Neural progenitor cell (in vitro differentiated cells): ENCODE measurements at regions not wholly inside any gene's neighbourhood (a gene's known extent, or its start where the extent isn't known, plus 50 kb on each side); places are given as distances from the start of the nearest gene placed in this dataset.

Experiments
- DNase-seq: peaks from one replicate; pipeline ENCODE4 v3.0.0-alpha.2; 2016; ENCODE audit warnings: low spot score
- H2AFZ ChIP-seq: fragments of 200-600 bp; sonication (generic); replicated peaks from 2 replicates; pipeline ENCODE4 v1.6.1; 2016; ENCODE audit warnings: antibody characterized with exemption
- H3F3A ChIP-seq: fragments of 200-600 bp; sonication (generic); 2 replicates; pipeline ENCODE4 v1.6.1; 2016; ENCODE audit warnings: antibody characterized with exemption, low read depth
- H3K27ac ChIP-seq: fragments of 200-600 bp; sonication (generic); 2 replicates; pipeline ENCODE4 v1.5.1; 2016; ENCODE audit warnings: mild to moderate bottlenecking
- H3K27me3 ChIP-seq: fragments of 200-600 bp; sonication (generic); 2 replicates; pipeline ENCODE4 v1.6.1; 2016; ENCODE audit warnings: mild to moderate bottlenecking, moderate library complexity
- H3K36me3 ChIP-seq: fragments of 200-600 bp; sonication (generic); 2 replicates; pipeline ENCODE4 v1.5.1; 2016
- H3K4me1 ChIP-seq: fragments of 200-600 bp; sonication (generic); 2 replicates; pipeline ENCODE4 v1.6.1; 2016; ENCODE audit warnings: mixed run types
- H3K4me2 ChIP-seq: fragments of 200-600 bp; sonication (generic); 2 replicates; pipeline ENCODE4 v1.6.1; 2016
- H3K4me3 ChIP-seq: fragments of 200-600 bp; sonication (generic); 2 replicates; pipeline ENCODE4 v1.5.1; 2016
- H3K79me2 ChIP-seq: fragments of 200-600 bp; sonication (generic); 2 replicates; pipeline ENCODE4 v1.6.1; 2016; ENCODE audit warnings: low read depth
- H3K9ac ChIP-seq: fragments of 200-600 bp; sonication (generic); 2 replicates; pipeline ENCODE4 v1.6.1; 2016
- H3K9me3 ChIP-seq: fragments of 200-600 bp; sonication (generic); 2 replicates; pipeline ENCODE4 v1.5.1; 2016; ENCODE audit warnings: low read depth
- H4K20me1 ChIP-seq: fragments of 200-600 bp; sonication (generic); 2 replicates; pipeline ENCODE4 v1.6.1; 2016; ENCODE audit warnings: low read depth
- H3K27ac Mint-ChIP-seq: 3 replicates; pipeline ENCODE4 v1.8.0; 2021; ENCODE audit warnings: mixed read lengths
- H3K27me3 Mint-ChIP-seq: 2 replicates; pipeline ENCODE4 v1.8.0; 2022; ENCODE audit warnings: low read depth, mild to moderate bottlenecking, inconsistent platforms, moderate library complexity, mixed read lengths; ENCODE audit not compliant: insufficient read depth
- H3K36me3 Mint-ChIP-seq: 3 replicates; pipeline ENCODE4 v1.8.0; 2021; ENCODE audit warnings: mixed read lengths
- H3K4me1 Mint-ChIP-seq: 3 replicates; pipeline ENCODE4 v1.8.0; 2021; ENCODE audit warnings: mixed read lengths
- H3K4me3 Mint-ChIP-seq: 3 replicates; pipeline ENCODE4 v1.8.0; 2021; ENCODE audit warnings: mild to moderate bottlenecking, moderate library complexity, mixed read lengths
- H3K9me3 Mint-ChIP-seq: 3 replicates; pipeline ENCODE4 v1.8.0; 2020; ENCODE audit warnings: mixed read lengths
- EZH2 ChIP-seq: fragments of 200-600 bp; sonication (generic); IDR thresholded peaks from 2 replicates; pipeline ENCODE4 v1.6.1; 2017; ENCODE audit warnings: antibody characterized with exemption, mild to moderate bottlenecking, moderate library complexity
- EZH2phosphoT487 ChIP-seq: fragments of 200-600 bp; sonication (generic); IDR thresholded peaks from 2 replicates; pipeline ENCODE4 v1.6.1; 2017; ENCODE audit warnings: antibody characterized with exemption
- TF ChIP-seq, protein P1 (sequence below): fragments of 200-600 bp; sonication (generic); IDR thresholded peaks from 2 replicates; pipeline ENCODE4 v1.5.1; 2017; ENCODE audit warnings: antibody characterized with exemption, mild to moderate bottlenecking

DNA sequence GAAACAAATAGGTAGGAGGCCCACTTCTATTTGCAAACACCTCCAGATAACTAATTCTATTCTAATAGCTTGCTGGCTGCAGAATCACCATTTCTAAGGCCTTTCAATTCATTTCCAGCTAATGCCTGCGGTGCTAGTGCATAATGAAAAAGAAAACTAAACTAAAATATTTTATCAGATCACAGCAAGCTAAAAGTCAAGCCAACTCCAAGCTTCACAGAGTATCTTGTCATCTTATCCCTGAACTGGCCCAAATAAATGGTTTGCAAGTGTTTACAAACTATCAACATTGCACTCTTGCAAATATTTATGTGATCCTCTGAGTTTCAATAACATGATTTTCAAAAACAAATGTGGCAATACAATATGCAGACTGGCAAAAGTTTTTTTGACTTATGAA lies 166.0 kb downstream of the IPMK start:
- H3K27me3 Mint-ChIP-seq: no peaks in the 10 kb centered on the region
- Histone ChIP-seq H3F3A (peaks cover 6% of the 10 kb centered on the region), H2AFZ (no peak overlapping the region), H3K36me3 (no peaks in the 10 kb centered on the region), H3K4me1 (peaks cover 7% of the 10 kb centered on the region), H3K4me3 (no peak overlapping the region), H4K20me1 (no peaks in the 10 kb centered on the region), H3K9ac (no peak overlapping the region), H3K79me2 (no peaks in the 10 kb centered on the region), H3K27ac (no peak overlapping the region), H3K4me2 (no peak overlapping the region), H3K27me3 (no peaks in the 10 kb centered on the region), H3K9me3 (no peaks in the 10 kb centered on the region)
- H3K36me3 Mint-ChIP-seq: no peaks in the 10 kb centered on the region
- no peaks in the 10 kb centered on the region for H3K4me1 Mint-ChIP-seq
- no peak overlapping the region for H3K27ac Mint-ChIP-seq
- TF ChIP-seq EZH2phosphoT487 (no peak), EZH2 (no peak)
- TF ChIP-seq, protein P1, sequence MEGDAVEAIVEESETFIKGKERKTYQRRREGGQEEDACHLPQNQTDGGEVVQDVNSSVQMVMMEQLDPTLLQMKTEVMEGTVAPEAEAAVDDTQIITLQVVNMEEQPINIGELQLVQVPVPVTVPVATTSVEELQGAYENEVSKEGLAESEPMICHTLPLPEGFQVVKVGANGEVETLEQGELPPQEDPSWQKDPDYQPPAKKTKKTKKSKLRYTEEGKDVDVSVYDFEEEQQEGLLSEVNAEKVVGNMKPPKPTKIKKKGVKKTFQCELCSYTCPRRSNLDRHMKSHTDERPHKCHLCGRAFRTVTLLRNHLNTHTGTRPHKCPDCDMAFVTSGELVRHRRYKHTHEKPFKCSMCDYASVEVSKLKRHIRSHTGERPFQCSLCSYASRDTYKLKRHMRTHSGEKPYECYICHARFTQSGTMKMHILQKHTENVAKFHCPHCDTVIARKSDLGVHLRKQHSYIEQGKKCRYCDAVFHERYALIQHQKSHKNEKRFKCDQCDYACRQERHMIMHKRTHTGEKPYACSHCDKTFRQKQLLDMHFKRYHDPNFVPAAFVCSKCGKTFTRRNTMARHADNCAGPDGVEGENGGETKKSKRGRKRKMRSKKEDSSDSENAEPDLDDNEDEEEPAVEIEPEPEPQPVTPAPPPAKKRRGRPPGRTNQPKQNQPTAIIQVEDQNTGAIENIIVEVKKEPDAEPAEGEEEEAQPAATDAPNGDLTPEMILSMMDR: no peak
- DNase-seq: no peak
- H3K4me3 Mint-ChIP-seq: no peak overlapping the region
- peaks cover 6% of the 10 kb centered on the region for H3K9me3 Mint-ChIP-seq

DNA sequence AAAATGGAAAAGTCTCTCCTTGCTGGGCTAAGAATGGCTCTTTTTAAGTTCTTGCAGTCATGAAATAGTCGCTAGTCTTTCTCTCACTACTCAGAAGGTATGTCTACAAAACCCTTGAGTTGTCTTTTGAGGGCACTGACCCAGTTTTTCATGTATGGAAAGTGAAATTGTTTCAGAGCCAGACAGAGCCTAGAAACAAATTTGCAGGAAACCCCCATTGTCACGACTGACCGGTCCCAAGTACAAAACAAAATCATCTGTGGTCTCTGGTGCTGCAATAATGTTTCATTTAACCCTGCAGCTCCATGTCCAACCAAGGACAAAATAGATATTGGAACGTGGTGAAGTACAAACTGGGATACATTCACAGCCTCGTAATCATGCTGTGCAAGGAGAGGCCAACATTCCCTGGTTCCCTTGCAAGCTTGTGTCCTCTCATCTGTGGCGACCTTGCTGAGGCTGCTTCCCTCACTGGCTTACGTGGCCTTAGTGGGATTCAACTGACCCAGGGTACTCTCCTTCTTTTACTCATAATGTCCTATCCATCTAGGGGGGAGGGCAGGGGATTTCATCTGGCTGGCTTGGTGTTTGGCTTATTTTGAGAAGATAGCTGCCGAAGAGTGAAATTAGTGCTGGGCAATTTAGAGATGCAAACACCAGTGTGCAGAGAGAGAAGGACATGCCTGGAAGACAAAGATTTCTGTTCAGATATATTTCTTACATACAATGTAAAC lies 172.5 kb downstream of the IPMK start:
- Mint-ChIP-seq H3K4me3 (no peak overlapping the region), H3K36me3 (no peaks in the 10 kb centered on the region), H3K9me3 (no peaks in the 10 kb centered on the region), H3K27ac (no peak overlapping the region), H3K27me3 (peaks cover 5% of the 10 kb centered on the region), H3K4me1 (no peaks in the 10 kb centered on the region)
- no peak overlapping the region for H3K4me3 ChIP-seq
- no peaks in the 10 kb centered on the region for H3F3A ChIP-seq
- no peak overlapping the region for H3K27ac ChIP-seq
- H3K4me2 ChIP-seq: no peak overlapping the region
- H4K20me1 ChIP-seq: no peaks in the 10 kb centered on the region
- no peak overlapping the region for H2AFZ ChIP-seq
- no peaks in the 10 kb centered on the region for H3K9me3 ChIP-seq
- no peak for DNase-seq
- no peaks in the 10 kb centered on the region for H3K79me2 ChIP-seq
- H3K27me3 ChIP-seq: no peaks in the 10 kb centered on the region
- no peak overlapping the region for H3K9ac ChIP-seq
- no peak for TF ChIP-seq EZH2
- TF ChIP-seq, protein P1: no peak
- no peaks in the 10 kb centered on the region for H3K4me1 ChIP-seq
- H3K36me3 ChIP-seq: no peaks in the 10 kb centered on the region

DNA sequence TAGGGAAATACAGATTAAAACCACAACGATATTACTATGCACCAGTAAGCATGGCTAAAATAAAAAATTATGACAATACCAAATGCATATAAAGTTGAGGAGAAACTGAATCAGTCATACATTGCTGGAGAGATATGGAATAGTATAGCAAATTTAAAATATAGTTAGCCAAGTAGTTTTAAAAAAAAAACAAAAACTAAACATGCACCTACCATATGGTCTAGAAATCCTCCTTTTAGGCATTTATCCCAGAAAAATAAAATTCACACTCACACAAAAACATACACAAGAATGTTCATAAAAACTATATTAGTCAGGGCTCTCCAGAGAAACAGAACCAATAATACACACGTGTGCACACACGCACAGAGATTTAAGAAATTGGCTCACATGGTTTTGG lies 175.8 kb downstream of the IPMK start:
- no peaks in the 10 kb centered on the region for H3K9me3 Mint-ChIP-seq
- no peak overlapping the region for H2AFZ ChIP-seq
- no peaks in the 10 kb centered on the region for H3K27me3 ChIP-seq
- H3K27ac ChIP-seq: no peak overlapping the region
- no peak overlapping the region for H3K4me2 ChIP-seq
- H3K36me3 Mint-ChIP-seq: no peaks in the 10 kb centered on the region
- no peak overlapping the region for H3K4me3 ChIP-seq
- H3F3A ChIP-seq: no peaks in the 10 kb centered on the region
- H3K36me3 ChIP-seq: no peaks in the 10 kb centered on the region
- no peaks in the 10 kb centered on the region for H3K4me1 ChIP-seq
- no peak overlapping the region for H3K9ac ChIP-seq
- no peaks in the 10 kb centered on the region for H3K4me1 Mint-ChIP-seq
- no peaks in the 10 kb centered on the region for H3K79me2 ChIP-seq
- H3K9me3 ChIP-seq: no peaks in the 10 kb centered on the region
- no peak overlapping the region for H3K4me3 Mint-ChIP-seq
- H3K27me3 Mint-ChIP-seq: peaks cover 8% of the 10 kb centered on the region
- no peak overlapping the region for H3K27ac Mint-ChIP-seq
- TF ChIP-seq EZH2phosphoT487: no peak
- TF ChIP-seq, protein P1: no peak
- TF ChIP-seq EZH2: no peak
- H4K20me1 ChIP-seq: no peaks in the 10 kb centered on the region
- no peak for DNase-seq
